K562 (cell line): ENCODE measurements at regions not wholly inside any gene's neighbourhood (a gene's known extent, or its start where the extent isn't known, plus 50 kb on each side); places are given as distances from the start of the nearest gene placed in this dataset.

Experiments used
- ATAC-seq: fragments of 200-7000 bp; cut with Tn5 transposase; 3 replicates; pipeline ENCODE4 v1.9.1; 2020; ENCODE audit warnings: moderate library complexity
- BruUV-seq: library from RNA; stranded (reverse); fragments of 400-500 nt; replicated peaks from 2 replicates; lab custom pipeline; 2021; lab: Mats Ljungman, UMichigan
- CTCF ChIA-PET: fragments of 300-600 bp; formaldehyde crosslinking; extraction: SDS; loops from one replicate; lab custom pipeline; 2021; ENCODE audit warnings: low intra/inter-chr PET ratio; lab: Yijun Ruan, JAX
- POLR2A ChIA-PET: fragments of 300-600, 350-650 bp; sonication (Branson Sonifier 250); formaldehyde crosslinking; extraction: SDS; loops from one replicate; lab custom pipeline; 2021; ENCODE audit warnings: antibody characterized with exemption, inconsistent platforms; lab: Yijun Ruan, JAX
- DNase-seq, 4 experiments: peaks; one replicate each; pipeline versions ENCODE4 v3.0.0 to v3.0.0-alpha.2; 2011 to 2018; ENCODE audit warnings: low spot score in 3 of 4, mixed read lengths in 3 of 4; ENCODE audit errors: extremely low read depth in 1 of 4
- FAIRE-seq: peaks from 2 replicates; lab custom pipeline; 2011; peaks lifted over from hg19 to GRCh38; lab: Jason Lieb, UNC
- H2AFZ ChIP-seq: 2 replicates; pipeline ENCODE4 v1.6.0; 2011; ENCODE audit warnings: low read depth, low read length, control low read depth, inconsistent platforms
- H3K27ac ChIP-seq: fragments of 200-600 bp; 3 replicates; pipeline ENCODE4 v1.8.0; 2011; ENCODE audit warnings: low read depth, mild to moderate bottlenecking, control low read depth, inconsistent platforms, low read length, moderate library complexity, mixed read lengths; ENCODE audit errors: extremely low read depth
- H3K27me3 ChIP-seq, 2 experiments: fragments of 300-600 bp in 1 of 2; 2 replicates in 1 of 2; 3 replicates in 1 of 2; pipeline versions ENCODE4 v1.6.0 to v1.8.0; 2011; ENCODE audit warnings: inconsistent platforms in 2 of 2, low read length in 2 of 2, mild to moderate bottlenecking in 1 of 2, mixed read lengths in 1 of 2, moderate library complexity in 1 of 2; ENCODE audit not compliant: control insufficient read depth in 2 of 2, insufficient read depth in 2 of 2
- H3K36me3 ChIP-seq: fragments of 300-600 bp; 3 replicates; pipeline ENCODE4 v1.8.0; 2011; ENCODE audit warnings: mild to moderate bottlenecking, low read length, inconsistent platforms; ENCODE audit not compliant: control insufficient read depth, insufficient read depth
- H3K4me1 ChIP-seq, 2 experiments: fragments of 200-600 bp in 1 of 2; replicated peaks in 1 of 2; 2 replicates in 1 of 2; 3 replicates in 1 of 2; pipeline versions ENCODE4 v1.5.1 to v1.8.0; 2011; ENCODE audit warnings: inconsistent platforms in 2 of 2, low read length in 2 of 2, mild to moderate bottlenecking in 1 of 2, mixed read lengths in 1 of 2, moderate library complexity in 1 of 2; ENCODE audit not compliant: control insufficient read depth in 2 of 2, insufficient read depth in 2 of 2
- H3K4me2 ChIP-seq: 2 replicates; pipeline ENCODE4 v1.6.1; 2011; ENCODE audit warnings: low read length, control low read depth, inconsistent platforms, mixed read lengths; ENCODE audit not compliant: insufficient read depth
- H3K4me3 ChIP-seq: fragments of 200-600 bp; sonication (generic), shearing (Covaris generic); 2 replicates; pipeline ENCODE4 v1.5.1; 2016; ENCODE audit warnings: control low read depth, inconsistent platforms
- H3K79me2 ChIP-seq: fragments of 200-600 bp; 3 replicates; pipeline ENCODE4 v1.8.0; 2011; ENCODE audit warnings: low read length, inconsistent platforms; ENCODE audit not compliant: control insufficient read depth, insufficient read depth
- H3K9ac ChIP-seq, 2 experiments: 2 replicates each; pipeline versions ENCODE4 v1.6.0 to v1.6.1; 2011; ENCODE audit warnings: low read depth in 2 of 2, low read length in 2 of 2, control low read depth in 1 of 2, inconsistent platforms in 1 of 2, mild to moderate bottlenecking in 1 of 2, mixed read lengths in 1 of 2; ENCODE audit not compliant: insufficient read depth in 1 of 2
- H3K9me1 ChIP-seq: one replicate; pipeline ENCODE4 v1.6.0; 2011; ENCODE audit warnings: inconsistent platforms, mild to moderate bottlenecking, low read length, moderate library complexity; ENCODE audit not compliant: control insufficient read depth, insufficient read depth
- H3K9me3 ChIP-seq: replicated peaks from 2 replicates; pipeline ENCODE4 v1.5.1; 2011; ENCODE audit warnings: low read depth, low read length, inconsistent platforms; ENCODE audit not compliant: control insufficient read depth, insufficient read depth
- H4K20me1 ChIP-seq: replicated peaks from 2 replicates; pipeline ENCODE4 v1.6.1; 2011; ENCODE audit warnings: low read length, inconsistent platforms, mixed read lengths; ENCODE audit not compliant: control insufficient read depth, insufficient read depth
- CBFA2T2 ChIP-seq: fragments of 450-650 bp; conservative IDR thresholded peaks from 2 replicates; pipeline ENCODE4 v1.6.1; 2017; ENCODE audit warnings: mild to moderate bottlenecking
- CEBPB ChIP-seq: fragments of 450-650 bp; IDR thresholded peaks from 2 replicates; pipeline ENCODE4 v1.6.1; 2016; ENCODE audit warnings: missing genetic modification characterization, missing compliant biosample characterization
- EWSR1 ChIP-seq: fragments of 450-650 bp; IDR thresholded peaks from 2 replicates; pipeline ENCODE4 v1.6.1; 2018; ENCODE audit warnings: borderline replicate concordance, mild to moderate bottlenecking, low read depth, moderate library complexity; ENCODE audit not compliant: partially characterized antibody
- KAT7 ChIP-seq: sonication (generic); formaldehyde crosslinking; IDR thresholded peaks from 2 replicates; pipeline ENCODE4 v1.8.0; 2022; ENCODE audit warnings: missing genetic modification reagents, mild to moderate bottlenecking, borderline replicate concordance
- MCM5 ChIP-seq: fragments of 450-650 bp; IDR thresholded peaks from 2 replicates; pipeline ENCODE4 v1.6.1; 2016; ENCODE audit warnings: low read depth
- WGBS: fragments of 100-300 bp; shearing (Covaris generic); methylation state at CpG from one replicate; pipeline ENCODE4 v1.1.6; 2016; ENCODE audit warnings: low coverage, mixed read lengths; ENCODE audit not compliant: insufficient coverage; ENCODE audit errors: missing lambda C conversion rate; 5-methylcytosine and 5-hydroxymethylcytosine counted together
- in situ Hi-C: fragments of 300-500 bp; cut with MboI; formaldehyde crosslinking; loops from 4 replicates; pipeline ENCODE4 v1.15.0; 2018; ENCODE audit warnings: inconsistent platforms, mixed read lengths
- intact Hi-C: fragments of 100-400 bp; cut with micrococcal nuclease; formaldehyde crosslinking; loops from 2 replicates; pipeline ENCODE4 v1.14.2; 2022
- TF ChIP-seq, protein P1 (sequence below): fragments of 250-450 bp; sonication (Bioruptor Pico); IDR thresholded peaks from 2 replicates; pipeline ENCODE4 v1.5.0; 2021
- TF ChIP-seq, protein P2 (sequence below): IDR thresholded peaks from 2 replicates; pipeline ENCODE4 v1.6.1; 2016; ENCODE audit warnings: missing genetic modification characterization, missing compliant biosample characterization

DNA sequence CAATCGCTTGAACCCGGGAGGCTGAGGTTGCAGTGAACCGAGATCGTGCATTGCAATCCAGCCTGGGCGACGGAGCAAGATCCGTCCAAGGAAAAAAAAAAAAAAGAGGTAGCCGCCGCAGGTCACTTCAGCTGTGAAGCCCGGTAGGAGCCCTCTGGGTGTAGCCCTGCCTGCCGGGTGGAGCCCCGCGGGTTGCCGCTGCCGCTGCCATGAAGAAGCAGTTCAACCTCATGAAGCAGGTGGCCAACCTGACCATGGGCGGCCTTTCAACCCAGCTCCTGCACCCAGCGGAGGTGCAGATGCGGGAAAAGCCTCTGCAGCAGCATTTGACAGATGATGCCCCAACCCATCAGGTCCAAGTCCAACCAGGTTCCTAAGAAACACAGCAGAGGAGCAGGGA, 219.5 kb upstream of the SLC39A10 start:
- Histone ChIP-seq H3K9me1 (no peaks in the 10 kb centered on the region), H2AFZ (no peak overlapping the region), H3K9ac (no peak overlapping the region), H3K4me3 (no peak overlapping the region), H3K4me2 (no peak overlapping the region), H3K4me1 (no peaks in the 10 kb centered on the region), H3K79me2 (no peaks in the 10 kb centered on the region), H4K20me1 (no peaks in the 10 kb centered on the region), H3K36me3 (no peaks in the 10 kb centered on the region), H3K9me3 (peaks cover 8% of the 10 kb centered on the region), H3K27me3 (no peaks in the 10 kb centered on the region), H3K27ac (no peak overlapping the region)
- FAIRE-seq (no peak), DNase-seq (no peak), ATAC-seq (no peak)
- ChIA-PET POLR2A (no interaction called here), CTCF (no interaction called here)
- 88% methylated on average over 6 of the region's 18 CpGs for WGBS
- intact Hi-C loops (no loop called here), in situ Hi-C loops (no loop called here)
- BruUV-seq: no TSS peak
- no peak for TF ChIP-seq EWSR1
- TF ChIP-seq, protein P1, sequence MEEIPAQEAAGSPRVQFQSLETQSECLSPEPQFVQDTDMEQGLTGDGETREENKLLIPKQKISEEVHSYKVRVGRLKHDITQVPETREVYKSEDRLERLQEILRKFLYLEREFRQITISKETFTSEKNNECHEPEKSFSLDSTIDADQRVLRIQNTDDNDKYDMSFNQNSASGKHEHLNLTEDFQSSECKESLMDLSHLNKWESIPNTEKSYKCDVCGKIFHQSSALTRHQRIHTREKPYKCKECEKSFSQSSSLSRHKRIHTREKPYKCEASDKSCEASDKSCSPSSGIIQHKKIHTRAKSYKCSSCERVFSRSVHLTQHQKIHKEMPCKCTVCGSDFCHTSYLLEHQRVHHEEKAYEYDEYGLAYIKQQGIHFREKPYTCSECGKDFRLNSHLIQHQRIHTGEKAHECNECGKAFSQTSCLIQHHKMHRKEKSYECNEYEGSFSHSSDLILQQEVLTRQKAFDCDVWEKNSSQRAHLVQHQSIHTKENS: no peak
- no peak for TF ChIP-seq CBFA2T2
- no peak for TF ChIP-seq CEBPB (tag)
- no peak for TF ChIP-seq MCM5
- TF ChIP-seq, protein P2, sequence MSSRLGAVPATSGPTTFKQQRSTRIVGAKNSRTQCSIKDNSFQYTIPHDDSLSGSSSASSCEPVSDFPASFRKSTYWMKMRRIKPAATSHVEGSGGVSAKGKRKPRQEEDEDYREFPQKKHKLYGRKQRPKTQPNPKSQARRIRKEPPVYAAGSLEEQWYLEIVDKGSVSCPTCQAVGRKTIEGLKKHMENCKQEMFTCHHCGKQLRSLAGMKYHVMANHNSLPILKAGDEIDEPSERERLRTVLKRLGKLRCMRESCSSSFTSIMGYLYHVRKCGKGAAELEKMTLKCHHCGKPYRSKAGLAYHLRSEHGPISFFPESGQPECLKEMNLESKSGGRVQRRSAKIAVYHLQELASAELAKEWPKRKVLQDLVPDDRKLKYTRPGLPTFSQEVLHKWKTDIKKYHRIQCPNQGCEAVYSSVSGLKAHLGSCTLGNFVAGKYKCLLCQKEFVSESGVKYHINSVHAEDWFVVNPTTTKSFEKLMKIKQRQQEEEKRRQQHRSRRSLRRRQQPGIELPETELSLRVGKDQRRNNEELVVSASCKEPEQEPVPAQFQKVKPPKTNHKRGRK (tag): no peak
- no peak for TF ChIP-seq KAT7 (CRISPR knock-in tag)
